MM.1S (cell line): ENCODE measurements at regions not wholly inside any gene's neighbourhood (a gene's known extent, or its start where the extent isn't known, plus 50 kb on each side); places are given as distances from the start of the nearest gene placed in this dataset.

Experiments
- CTCF ChIP-seq: fragments of 300-600 bp; sonication (generic); IDR thresholded peaks from 2 replicates; pipeline ENCODE4 v1.5.1; 2016; ENCODE audit warnings: antibody characterized with exemption, low read length, mixed read lengths
- EZH2 ChIP-seq: fragments of 300-600 bp; sonication (generic); optimal IDR thresholded peaks from 2 replicates; pipeline ENCODE3; 2017; ENCODE audit warnings: low read depth, mild to moderate bottlenecking, antibody characterized with exemption, low read length, mixed read lengths

DNA sequence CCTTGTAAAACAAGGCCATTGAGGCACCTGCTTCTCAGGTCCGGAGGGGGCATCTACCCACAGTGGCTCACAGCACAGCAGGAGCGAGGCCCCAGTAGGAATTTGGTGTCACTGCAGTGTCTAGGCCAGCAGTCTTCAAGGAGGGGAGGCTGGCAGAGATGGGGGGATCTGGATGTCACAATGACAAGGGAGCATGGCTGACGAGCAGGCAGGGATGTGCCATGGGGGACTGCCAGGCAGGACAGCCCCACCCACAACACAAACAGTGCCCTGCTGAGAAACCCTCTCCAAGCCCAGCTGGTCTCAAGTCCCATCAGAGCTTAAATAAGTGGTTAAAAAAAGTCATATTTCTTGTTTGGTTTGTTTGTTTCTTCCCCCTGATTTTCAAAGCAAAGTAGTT is 121.0 kb upstream of the ZNF716 start:
- no peak for TF ChIP-seq CTCF
- TF ChIP-seq EZH2, result no peak
